ENCODE measurements at regions not wholly inside any gene's neighbourhood (a gene's known extent, or its start where the extent isn't known, plus 50 kb on each side); places are given as distances from the start of the nearest gene placed in this dataset.
"Not testable (repeated sequence)": the region's sequence is repeated elsewhere in the genome, so short reads cannot be mapped to it uniquely, and the experiment has no call there.

GRCh38 chr3:145035682-145036081 lies 1064.1 kb downstream of the DIPK2A start:
- intact Hi-C loops (cut with DNase I), result no loop called here
- Histone ChIP-seq H3K36me3 (no peaks in the 10 kb centered on the region), H3K4me3 (no peak overlapping the region), H3K4me1 (replicated peaks) (no peaks in the 10 kb centered on the region), H3K27ac (no peak overlapping the region), H3K9me3 (no peaks in the 10 kb centered on the region), H3K27me3 (replicated peaks; ENCODE audit: insufficient read depth) (no peaks in the 10 kb centered on the region)
- 91% methylated on average over 1 of the region's 1 CpG for WGBS
- DNase-seq (ENCODE audit: low spot score), result no peak
- TF ChIP-seq POLR2A (IDR thresholded peaks at IDR 0.05), result no peak
- TF ChIP-seq CTCF (IDR thresholded peaks at IDR 0.05), result no peak
- TF ChIP-seq POLR2AphosphoS5 (IDR thresholded peaks at IDR 0.05), result no peak

DNA sequence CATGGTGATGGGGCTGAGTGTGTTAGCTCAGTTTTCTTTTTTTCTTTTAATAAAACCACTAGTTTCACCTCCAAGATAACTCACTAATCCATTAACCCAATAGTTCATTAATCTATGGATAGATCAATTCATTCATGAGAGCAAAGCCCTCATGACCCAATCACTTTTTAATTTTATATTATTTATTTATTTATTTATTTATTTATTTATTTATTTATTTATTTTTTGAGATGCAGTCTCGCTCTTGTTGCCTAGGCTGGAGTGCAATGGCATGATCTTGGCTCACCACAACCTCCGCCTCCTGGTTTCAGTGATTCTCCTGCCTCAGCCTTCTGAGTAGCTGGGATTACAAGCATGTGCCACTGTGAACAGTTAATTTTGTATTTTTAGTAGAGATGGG lies 1082.4 kb downstream of the DIPK2A start:
- H3K27me3 ChIP-seq (replicated peaks; ENCODE audit: insufficient read depth); H3K9me3 ChIP-seq; H3K4me3 ChIP-seq; DNase-seq (ENCODE audit: low spot score); H3K4me1 ChIP-seq (replicated peaks); H3K36me3 ChIP-seq; H3K27ac ChIP-seq; intact Hi-C loops (cut with DNase I): not testable (repeated sequence)
- WGBS, result 95% methylated on average over 2 of the region's 2 CpGs

- no peak for DNase-seq (ENCODE audit: low spot score)
- TF ChIP-seq POLR2AphosphoS5 (IDR thresholded peaks at IDR 0.05) (no peak), POLR2A (IDR thresholded peaks at IDR 0.05) (no peak), CTCF (IDR thresholded peaks at IDR 0.05) (no peak)
- H3K9me3 ChIP-seq, result no peaks in the 10 kb centered on the region
- no peaks in the 10 kb centered on the region for H3K27me3 ChIP-seq (replicated peaks; ENCODE audit: insufficient read depth)
- no peaks in the 10 kb centered on the region for H3K4me1 ChIP-seq (replicated peaks)
- H3K36me3 ChIP-seq, result no peaks in the 10 kb centered on the region
- 95% methylated on average over 1 of the region's 1 CpG for WGBS
- intact Hi-C loops (cut with DNase I), result no loop called here
- H3K27ac ChIP-seq, result no peak overlapping the region
- H3K4me3 ChIP-seq, result no peak overlapping the region
Observed at GRCh38 chr3:145055375-145056076, 1083.9 kb downstream of the DIPK2A start.

GRCh38 chr3:145058483-145058882 lies 1086.9 kb downstream of the DIPK2A start:
- H3K4me3 ChIP-seq, result no peak overlapping the region
- no peak overlapping the region for H3K27ac ChIP-seq
- no peak for TF ChIP-seq POLR2AphosphoS5 (IDR thresholded peaks at IDR 0.05)
- TF ChIP-seq POLR2A (IDR thresholded peaks at IDR 0.05), result no peak
- no peak for TF ChIP-seq CTCF (IDR thresholded peaks at IDR 0.05)
- no peaks in the 10 kb centered on the region for H3K27me3 ChIP-seq (replicated peaks; ENCODE audit: insufficient read depth)
- no peaks in the 10 kb centered on the region for H3K9me3 ChIP-seq
- intact Hi-C loops (cut with DNase I), result no loop called here
- no peak for DNase-seq (ENCODE audit: low spot score)
- H3K36me3 ChIP-seq, result no peaks in the 10 kb centered on the region
- no peaks in the 10 kb centered on the region for H3K4me1 ChIP-seq (replicated peaks)
- WGBS, result 95% methylated on average over 1 of the region's 1 CpG

- H3K27me3 ChIP-seq (replicated peaks; ENCODE audit: insufficient read depth), result no peaks in the 10 kb centered on the region
- intact Hi-C loops (cut with DNase I), result no loop called here
- TF ChIP-seq POLR2A (IDR thresholded peaks at IDR 0.05) (no peak), CTCF (IDR thresholded peaks at IDR 0.05) (no peak), POLR2AphosphoS5 (IDR thresholded peaks at IDR 0.05) (no peak)
- no peak overlapping the region for H3K4me3 ChIP-seq
- no peaks in the 10 kb centered on the region for H3K9me3 ChIP-seq
- H3K4me1 ChIP-seq (replicated peaks), result no peaks in the 10 kb centered on the region
- no peaks in the 10 kb centered on the region for H3K36me3 ChIP-seq
- WGBS, result 82% methylated on average over 5 of the region's 5 CpGs
- DNase-seq (ENCODE audit: low spot score), result no peak
- no peak overlapping the region for H3K27ac ChIP-seq
Observed at GRCh38 chr3:145063616-145064015, 1092.0 kb downstream of the DIPK2A start.
